Fibroblast of the conjunctiva (primary cell): ENCODE measurements at regions not wholly inside any gene's neighbourhood (a gene's known extent, or its start where the extent isn't known, plus 50 kb on each side); places are given as distances from the start of the nearest gene placed in this dataset.

Experiments
- DNase-seq: peaks from one replicate; pipeline ENCODE4 v3.0.0-alpha.2; 2010; ENCODE audit warnings: low read depth

DNA sequence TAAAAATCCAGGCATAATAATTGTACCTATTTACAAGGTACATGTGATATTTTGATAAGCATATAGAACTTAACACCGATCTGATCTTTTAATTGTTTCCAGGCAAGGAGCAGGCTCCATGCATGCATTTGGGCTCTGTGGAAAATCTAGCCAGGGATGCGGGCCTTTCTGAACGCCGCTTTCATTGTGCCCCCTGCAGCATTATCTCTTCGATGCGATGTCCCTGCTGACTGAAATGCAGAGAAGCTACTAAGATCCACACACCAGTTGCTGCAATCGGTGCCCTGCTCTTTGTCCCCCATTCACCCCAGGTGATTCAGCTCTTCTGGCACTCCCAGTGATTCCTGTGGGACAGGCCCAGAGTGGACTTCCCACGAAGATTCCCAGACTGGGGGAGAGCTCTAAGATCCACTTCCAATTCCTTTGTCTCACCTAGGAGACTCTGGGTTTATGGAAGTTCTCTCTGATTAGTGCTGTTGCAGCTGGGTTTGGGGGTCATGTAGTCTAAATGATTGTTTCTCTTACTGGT, 254.3 kb upstream of the AGA start:
- DNase-seq = no peak

- no peak for DNase-seq
Observed at GRCh38 chr4:177699365-177700213, 257.4 kb upstream of the AGA start.

GRCh38 chr4:177706916-177707315, 264.7 kb upstream of the AGA start:
- no peak for DNase-seq

DNA sequence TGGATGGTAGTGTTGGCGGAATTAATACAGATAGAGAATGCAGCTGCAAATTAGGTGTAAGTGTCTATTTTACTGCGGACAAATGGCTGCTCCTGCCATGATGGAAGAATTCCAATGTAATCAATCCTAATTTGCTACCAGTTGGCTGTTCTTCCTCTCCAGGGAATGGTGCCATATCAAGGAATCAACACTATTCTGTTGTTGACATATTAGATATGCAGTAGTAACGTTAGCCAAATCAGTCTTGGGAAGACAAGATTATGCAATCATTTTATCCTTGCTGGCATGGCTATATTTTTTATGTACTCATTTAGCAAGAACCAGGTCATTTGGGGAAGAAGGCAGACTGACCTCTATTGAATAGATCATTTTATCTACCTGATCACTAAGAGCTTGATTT, 271.2 kb upstream of the AGA start:
- no peak for DNase-seq

DNA sequence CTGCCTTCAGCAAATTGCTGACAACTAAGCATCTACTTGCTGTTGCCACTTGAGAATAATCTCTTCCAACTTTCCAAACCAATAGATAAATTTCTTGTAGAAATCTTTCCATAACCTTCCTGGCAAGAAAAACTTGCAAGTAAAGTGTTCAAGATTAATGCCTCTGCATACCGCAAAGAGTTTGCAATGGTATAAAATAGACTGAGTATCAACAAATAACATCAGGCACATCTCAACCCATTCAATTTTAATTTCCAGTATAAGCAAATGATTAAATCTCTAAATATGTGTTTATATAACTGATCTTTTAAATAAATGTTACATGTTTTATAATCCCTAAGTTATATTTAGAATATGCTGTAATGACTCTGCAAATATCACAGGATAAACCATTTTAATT, 275.2 kb upstream of the AGA start:
- no peak for DNase-seq

- no peak for DNase-seq
Observed at GRCh38 chr4:177718514-177718913, 276.3 kb upstream of the AGA start.

DNA sequence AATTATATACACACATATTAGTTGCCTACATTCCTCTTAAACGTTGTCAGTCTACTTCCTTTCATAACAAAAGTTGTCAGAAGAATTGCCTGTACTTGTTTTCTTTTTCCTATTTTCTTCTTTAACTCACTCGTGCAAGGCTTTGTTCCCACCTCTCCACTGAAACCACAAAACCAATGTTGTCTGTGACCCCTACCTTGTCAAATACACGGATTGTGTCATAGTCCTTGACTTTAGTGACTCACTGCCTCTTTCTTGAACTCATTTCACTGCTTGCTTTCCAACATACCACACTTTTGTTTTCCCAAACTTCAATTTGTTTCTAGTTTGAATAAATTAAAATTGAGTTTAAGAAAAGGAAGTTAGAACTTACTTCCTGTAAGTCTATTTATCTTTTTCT, 283.9 kb upstream of the AGA start:
- no peak for DNase-seq

- DNase-seq = no peak
Observed at GRCh38 chr4:177728361-177729152, 286.3 kb upstream of the AGA start.

- DNase-seq = no peak
Observed at GRCh38 chr4:177729681-177730080, 287.4 kb upstream of the AGA start.

DNA sequence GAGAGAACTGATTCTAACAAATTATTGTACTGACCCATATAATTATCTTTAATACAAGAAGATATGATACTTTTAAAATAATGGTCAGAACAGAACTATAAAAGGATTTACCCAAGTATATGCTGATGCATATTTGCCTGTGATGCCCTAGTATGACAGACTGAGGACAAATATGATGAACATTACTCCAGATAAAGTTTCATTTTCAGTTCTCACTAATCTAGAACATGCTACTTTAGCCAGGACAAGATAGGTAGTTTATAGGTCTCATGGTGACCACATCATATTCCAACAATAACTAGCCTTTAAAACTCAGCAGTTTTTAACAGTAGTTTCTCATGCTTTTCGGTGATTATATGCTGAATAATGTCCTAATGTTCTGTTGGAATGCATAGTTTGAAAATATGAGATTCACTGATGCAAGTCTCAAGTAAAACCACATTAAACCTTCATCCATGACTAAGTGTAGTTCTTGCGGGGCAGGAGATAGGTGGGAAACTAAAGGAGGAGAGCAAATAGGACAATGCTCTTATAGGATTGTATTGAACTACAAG, 295.2 kb upstream of the AGA start:
- DNase-seq = no peak

GRCh38 chr4:177740563-177740962, 298.3 kb upstream of the AGA start:
- no peak for DNase-seq

- no peak for DNase-seq
Observed at GRCh38 chr4:177759729-177760128, 317.5 kb upstream of the AGA start.

- DNase-seq = no peak
Observed at GRCh38 chr4:177761692-177762091, 319.5 kb upstream of the AGA start.

GRCh38 chr4:177769155-177769554, 326.9 kb upstream of the AGA start:
- no peak for DNase-seq

- no peak for DNase-seq
Observed at GRCh38 chr4:177770776-177771175, 328.5 kb upstream of the AGA start.

DNA sequence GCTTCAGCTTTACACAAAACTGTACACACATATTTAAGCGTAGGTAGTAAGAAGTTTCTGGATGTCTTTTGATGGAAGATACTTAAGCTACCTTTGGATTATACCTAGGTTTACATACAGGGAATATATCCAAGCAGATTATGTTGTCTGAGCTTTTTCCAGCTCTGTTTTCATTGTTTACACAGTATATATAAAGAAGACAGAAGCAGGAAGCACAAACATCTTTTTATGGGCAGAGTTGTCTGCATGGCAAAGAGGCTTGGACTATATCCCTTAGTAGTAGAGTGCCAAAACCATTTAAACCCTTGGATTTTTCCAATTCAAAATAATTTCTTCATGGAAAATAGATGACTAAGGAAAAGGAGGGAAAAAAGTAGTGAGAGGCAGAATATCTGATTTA, 329.4 kb upstream of the AGA start:
- no peak for DNase-seq

- DNase-seq = no peak
Observed at GRCh38 chr4:177778623-177779022, 336.4 kb upstream of the AGA start.

DNA sequence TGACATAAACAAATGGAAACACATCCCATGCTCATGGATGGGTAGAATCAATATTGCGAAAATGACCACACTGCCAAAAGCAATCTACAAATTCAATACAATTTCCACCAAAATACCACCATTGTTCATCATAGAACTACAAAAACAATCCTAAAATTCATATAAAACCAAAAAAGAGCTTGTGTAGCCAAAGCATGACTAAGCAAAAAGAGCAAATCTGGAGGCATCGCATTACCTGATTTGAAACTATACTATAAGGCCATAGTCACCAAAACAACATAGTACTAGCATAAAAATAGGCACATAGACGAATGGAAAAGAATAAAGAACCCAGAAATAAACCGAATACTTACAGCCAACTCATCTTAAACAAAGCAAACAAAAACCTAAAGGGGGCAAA, 342.8 kb upstream of the AGA start:
- no peak for DNase-seq

- no peak for DNase-seq
Observed at GRCh38 chr4:177789610-177790009, 347.4 kb upstream of the AGA start.

GRCh38 chr4:177791188-177791587, 349.0 kb upstream of the AGA start:
- no peak for DNase-seq

DNA sequence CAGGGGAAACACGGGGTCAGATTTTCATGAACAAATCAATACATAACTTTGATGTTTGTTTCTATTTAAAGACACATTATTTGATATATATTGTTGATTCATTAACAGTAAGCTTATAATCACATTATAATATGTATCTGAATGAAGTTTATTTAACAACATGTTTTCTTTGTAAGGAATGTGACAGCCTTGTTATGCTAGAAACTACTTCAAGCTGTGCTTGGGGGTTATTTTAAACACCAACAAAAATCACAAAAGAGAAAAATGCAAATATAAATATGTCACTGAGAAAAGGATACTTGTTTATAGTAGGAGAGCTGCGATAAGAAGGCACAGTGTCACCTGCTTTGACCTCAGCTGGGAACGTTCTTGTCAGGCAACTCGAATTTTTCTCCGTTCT, 354.6 kb upstream of the AGA start:
- no peak for DNase-seq

- no peak for DNase-seq
Observed at GRCh38 chr4:177798161-177798560, 355.9 kb upstream of the AGA start.

DNA sequence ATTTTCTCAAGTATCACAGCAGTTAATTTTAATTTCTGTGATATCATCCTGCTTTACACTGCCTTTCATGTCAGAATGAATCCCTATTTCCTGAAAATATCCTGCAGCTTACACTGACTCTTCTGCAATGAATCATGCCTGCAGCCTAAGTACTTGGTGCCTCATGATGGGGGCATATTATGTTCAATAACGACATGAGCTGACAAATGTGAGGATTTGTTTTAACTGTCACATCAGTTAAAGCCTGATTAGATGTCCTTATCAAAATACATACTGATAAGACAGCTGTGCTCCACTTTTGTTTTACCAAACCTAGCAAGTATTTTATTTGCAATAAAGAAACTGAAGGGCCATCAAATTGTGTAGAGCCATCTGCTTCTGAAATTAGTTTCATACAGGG, 359.9 kb upstream of the AGA start:
- no peak for DNase-seq
